GM12878 (cell line): ENCODE measurements at regions not wholly inside any gene's neighbourhood (a gene's known extent, or its start where the extent isn't known, plus 50 kb on each side); places are given as distances from the start of the nearest gene placed in this dataset. TPM values are rescaled to one million over a fixed set of nuclear protein-coding genes. Genes with fewer than 3 reads are reported as not detected.
"Not testable (repeated sequence)": the region's sequence is repeated elsewhere in the genome, so short reads cannot be mapped to it uniquely, and the experiment has no call there.

Experiments
- ATAC-seq: fragments of 200-7000 bp; cut with Tn5 transposase; 3 replicates; pipeline ENCODE4 v1.9.1; 2020; ENCODE audit warnings: mild to moderate bottlenecking, moderate library complexity
- BruUV-seq: library from RNA; stranded (reverse); fragments of 400-500 nt; replicated peaks from 2 replicates; lab custom pipeline; 2021; lab: Mats Ljungman, UMichigan
- CTCF ChIA-PET: fragments of 300-600 bp; sonication (Branson Sonifier 250); formaldehyde crosslinking; extraction: SDS; loops from one replicate; lab custom pipeline; 2021; ENCODE audit warnings: inconsistent platforms; lab: Yijun Ruan, JAX
- POLR2A ChIA-PET: fragments of 350-600 bp; formaldehyde crosslinking; extraction: SDS; loops from one replicate; lab custom pipeline; 2021; ENCODE audit warnings: inconsistent platforms; lab: Charles Lee
- RAD21 ChIA-PET: fragments of 300-600 bp; sonication (Branson Sonifier 250); formaldehyde crosslinking; loops from one replicate; lab custom pipeline; 2023; ENCODE audit warnings: antibody characterized with exemption; ENCODE audit not compliant: unreplicated experiment; lab: Charles Lee
- SMC1A ChIA-PET: fragments of 300-600 bp; sonication (Branson Sonifier 250); formaldehyde crosslinking; loops from one replicate; lab custom pipeline; 2023; ENCODE audit not compliant: unreplicated experiment, uncharacterized antibody; lab: Charles Lee
- DNase-seq: peaks from one replicate; pipeline ENCODE4 v3.0.0-alpha.2; 2011; ENCODE audit warnings: low read depth, low spot score
- FAIRE-seq: peaks from 3 replicates; lab custom pipeline; 2011; peaks lifted over from hg19 to GRCh38; lab: Jason Lieb, UNC
- H2AFZ ChIP-seq: 2 replicates; pipeline ENCODE4 v1.6.0; 2011; ENCODE audit warnings: low read depth, low read length, control low read depth; ENCODE audit not compliant: control insufficient read depth
- H3K27ac ChIP-seq: 2 replicates; pipeline ENCODE4 v1.5.1; 2011; ENCODE audit warnings: control low read depth; ENCODE audit not compliant: control insufficient read depth, insufficient read depth
- H3K27me3 ChIP-seq, 2 experiments: replicated peaks in 1 of 2; 2 replicates each; pipeline versions ENCODE4 v1.6.0 to v1.6.1; 2011; ENCODE audit warnings: low read length in 1 of 2; ENCODE audit not compliant: control insufficient read depth in 2 of 2, insufficient read depth in 2 of 2
- H3K36me3 ChIP-seq, 2 experiments: 2 replicates each; pipeline ENCODE4 v1.5.1; 2011; ENCODE audit warnings: low read length in 1 of 2; ENCODE audit not compliant: control insufficient read depth in 2 of 2, insufficient read depth in 2 of 2
- H3K4me1 ChIP-seq: 2 replicates; pipeline ENCODE4 v1.6.1; 2011; ENCODE audit warnings: mild to moderate bottlenecking, low read length, moderate library complexity, mixed read lengths; ENCODE audit not compliant: control insufficient read depth, insufficient read depth
- H3K4me2 ChIP-seq: 2 replicates; pipeline ENCODE4 v1.6.0; 2011; ENCODE audit warnings: control low read depth; ENCODE audit not compliant: control insufficient read depth, insufficient read depth
- H3K4me3 ChIP-seq: fragments of 200-600 bp; sonication (generic); 2 replicates; pipeline ENCODE4 v1.5.1; 2016
- H3K79me2 ChIP-seq: 2 replicates; pipeline ENCODE4 v1.6.0; 2011; ENCODE audit warnings: low read length; ENCODE audit not compliant: control insufficient read depth, insufficient read depth
- H3K9ac ChIP-seq: 2 replicates; pipeline ENCODE4 v1.8.0; 2011; ENCODE audit warnings: low read length, control low read depth, mixed read lengths; ENCODE audit not compliant: control insufficient read depth, insufficient read depth
- H3K9me3 ChIP-seq: replicated peaks from 3 replicates; pipeline ENCODE4 v1.5.1; 2011; ENCODE audit warnings: mild to moderate bottlenecking, low read length; ENCODE audit not compliant: control insufficient read depth, insufficient read depth
- H4K20me1 ChIP-seq: 2 replicates; pipeline ENCODE4 v1.6.0; 2011; ENCODE audit not compliant: control insufficient read depth, insufficient read depth
- WGBS: methylation state at CpG from one replicate; pipeline ENCODE4 v1.1.6; 2016; ENCODE audit warnings: low lambda C conversion rate; ENCODE audit not compliant: insufficient replicate concordance, insufficient coverage; ENCODE audit errors: missing lambda C conversion rate; 5-methylcytosine and 5-hydroxymethylcytosine counted together
- in situ Hi-C: fragments of 300-500 bp; cut with MboI; formaldehyde crosslinking; loops from 9 replicates; pipeline ENCODE4 v1.14.3; 2018; ENCODE audit warnings: mixed read lengths
- intact Hi-C: fragments of 100-400 bp; cut with micrococcal nuclease; formaldehyde crosslinking; loops from one replicate; pipeline ENCODE4 v1.14.2; 2022; ENCODE audit not compliant: unreplicated experiment
- small RNA-seq: library from RNA; depleted of rRNA; stranded (forward); fragments of <200 nt; gene quantifications from one replicate; pipeline ENCODE3, GENCODE V24; 2014

GRCh38 chr4:118633476-118633875 is 51.7 kb upstream of the METTL14 start:
- H3K4me2 ChIP-seq, FAIRE-seq, DNase-seq, CTCF ChIA-PET, H3K27ac ChIP-seq, H3K4me3 ChIP-seq, intact Hi-C loops, H3K4me1 ChIP-seq, H2AFZ ChIP-seq, H4K20me1 ChIP-seq, H3K9me3 ChIP-seq, H3K27me3 ChIP-seq, SMC1A ChIA-PET, POLR2A ChIA-PET, BruUV-seq, RAD21 ChIA-PET, H3K36me3 ChIP-seq, H3K9ac ChIP-seq, in situ Hi-C loops, ATAC-seq, H3K79me2 ChIP-seq: not testable (repeated sequence)
- WGBS, result 89% methylated on average over 18 of the region's 22 CpGs

DNA sequence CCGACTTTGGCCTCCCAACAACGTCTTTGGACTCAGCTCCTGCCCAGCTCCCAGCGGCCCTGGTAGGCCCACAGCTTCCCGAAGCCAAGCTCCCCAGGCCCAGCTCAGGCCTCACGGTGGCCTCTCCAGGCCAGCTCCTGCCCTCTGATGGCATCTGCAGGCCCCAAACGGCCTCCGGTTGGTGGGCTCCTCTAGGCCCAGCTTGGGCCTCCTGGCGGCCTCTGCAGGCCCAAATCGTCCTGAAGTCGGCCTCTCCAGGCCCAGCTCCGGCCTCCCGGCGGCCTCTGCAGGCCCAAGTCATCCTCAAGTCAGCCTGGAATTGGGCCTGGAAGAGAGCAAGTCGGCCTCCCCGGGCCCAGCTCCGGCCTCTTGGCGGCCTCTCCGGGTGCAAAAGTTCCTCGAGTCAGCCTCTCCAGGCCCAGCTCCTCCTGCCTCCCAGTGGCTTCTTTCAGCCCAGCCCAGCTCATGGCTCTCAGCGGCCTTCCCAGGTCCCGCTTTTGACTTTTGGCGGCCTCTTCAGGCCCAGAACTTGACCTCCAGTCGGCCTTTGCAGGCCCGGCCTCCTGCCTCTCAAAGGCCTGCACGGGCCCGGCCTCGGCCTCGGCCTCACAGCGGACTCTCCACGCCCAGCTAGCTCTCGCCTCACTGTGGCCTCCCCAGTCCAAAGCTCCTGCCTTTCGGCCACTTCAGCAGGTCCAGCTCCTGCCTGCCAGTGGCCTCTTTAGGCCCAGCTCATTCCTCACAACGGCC is 50.9 kb upstream of the METTL14 start:
- RAD21 ChIA-PET, H3K4me1 ChIP-seq, H2AFZ ChIP-seq, H4K20me1 ChIP-seq, in situ Hi-C loops, CTCF ChIA-PET, SMC1A ChIA-PET, intact Hi-C loops, H3K4me2 ChIP-seq, H3K27me3 ChIP-seq, H3K9me3 ChIP-seq, DNase-seq, H3K4me3 ChIP-seq, ATAC-seq, H3K79me2 ChIP-seq, H3K9ac ChIP-seq, BruUV-seq, POLR2A ChIA-PET, FAIRE-seq, H3K36me3 ChIP-seq, H3K27ac ChIP-seq: not testable (repeated sequence)
- WGBS, result 93% methylated on average over 27 of the region's 33 CpGs

Small RNA genes in the stretch of these regions (small RNA-seq; reads per million reads assigned to genes)
- gene AC092670.1 (not detected), gene RNU6-1054P (not detected)
